Hepatocyte (in vitro differentiated cells): ENCODE measurements at regions not wholly inside any gene's neighbourhood (a gene's known extent, or its start where the extent isn't known, plus 50 kb on each side); places are given as distances from the start of the nearest gene placed in this dataset.
"Not testable (repeated sequence)": the region's sequence is repeated elsewhere in the genome, so short reads cannot be mapped to it uniquely, and the experiment has no call there.

Experiments
- DNase-seq: peaks from one replicate; pipeline ENCODE4 v3.0.0-alpha.2; 2016; ENCODE audit warnings: low spot score
- H2AFZ ChIP-seq: fragments of 200-600 bp; sonication (generic); 2 replicates; pipeline ENCODE4 v1.6.0; 2016; ENCODE audit warnings: antibody characterized with exemption, mild to moderate bottlenecking
- H3K27ac ChIP-seq: fragments of 200-600 bp; sonication (generic); 2 replicates; pipeline ENCODE4 v1.5.1; 2016; ENCODE audit warnings: mild to moderate bottlenecking
- H3K27me3 ChIP-seq: fragments of 200-600 bp; sonication (generic); 2 replicates; pipeline ENCODE4 v1.6.1; 2016
- H3K36me3 ChIP-seq: fragments of 200-600 bp; sonication (generic); replicated peaks from 2 replicates; pipeline ENCODE4 v1.5.1; 2016; ENCODE audit warnings: low read depth; ENCODE audit not compliant: insufficient read depth
- H3K4me1 ChIP-seq: fragments of 200-600 bp; sonication (generic); 2 replicates; pipeline ENCODE4 v1.5.1; 2016; ENCODE audit warnings: mild to moderate bottlenecking, moderate library complexity; ENCODE audit not compliant: insufficient read depth
- H3K4me2 ChIP-seq: fragments of 200-600 bp; sonication (generic); 2 replicates; pipeline ENCODE4 v1.6.0; 2016
- H3K4me3 ChIP-seq: fragments of 200-600 bp; sonication (generic); 2 replicates; pipeline ENCODE4 v1.5.1; 2016; ENCODE audit warnings: mild to moderate bottlenecking
- H3K79me2 ChIP-seq: fragments of 200-600 bp; sonication (generic); 2 replicates; pipeline ENCODE4 v1.6.0; 2017; ENCODE audit warnings: mild to moderate bottlenecking
- H3K9me2 ChIP-seq: fragments of 200-600 bp; sonication (generic); replicated peaks from 2 replicates; pipeline ENCODE4 v1.6.0; 2017; ENCODE audit warnings: mild to moderate bottlenecking; ENCODE audit not compliant: insufficient read depth
- H3K9me3 ChIP-seq: fragments of 200-600 bp; sonication (generic); 2 replicates; pipeline ENCODE4 v1.5.1; 2016; ENCODE audit warnings: low read depth, mild to moderate bottlenecking
- H4K20me1 ChIP-seq: fragments of 200-600 bp; sonication (generic); 2 replicates; pipeline ENCODE4 v1.6.0; 2016; ENCODE audit warnings: mild to moderate bottlenecking; ENCODE audit not compliant: insufficient read depth, poor library complexity, severe bottlenecking
- EZH2 ChIP-seq: fragments of 200-600 bp; sonication (generic); IDR thresholded peaks from 2 replicates; pipeline ENCODE4 v1.6.1; 2016; ENCODE audit warnings: antibody characterized with exemption, mild to moderate bottlenecking, borderline replicate concordance
- EZH2phosphoT487 ChIP-seq: fragments of 200-600 bp; sonication (generic); IDR thresholded peaks from one replicate; pipeline ENCODE4 v1.6.1; 2018; ENCODE audit warnings: antibody characterized with exemption, mild to moderate bottlenecking, low read depth, moderate library complexity; ENCODE audit not compliant: unreplicated experiment, severe bottlenecking
- WGBS: methylation state at CpG from one replicate; pipeline ENCODE4 v1.1.6; 2016; ENCODE audit warnings: low lambda C conversion rate; ENCODE audit errors: missing lambda C conversion rate; 5-methylcytosine and 5-hydroxymethylcytosine counted together
- TF ChIP-seq, protein P1 (sequence below): fragments of 200-600 bp; sonication (generic); IDR thresholded peaks from 2 replicates; pipeline ENCODE4 v1.5.1; 2016; ENCODE audit warnings: antibody characterized with exemption, mild to moderate bottlenecking; ENCODE audit not compliant: poor library complexity

DNA sequence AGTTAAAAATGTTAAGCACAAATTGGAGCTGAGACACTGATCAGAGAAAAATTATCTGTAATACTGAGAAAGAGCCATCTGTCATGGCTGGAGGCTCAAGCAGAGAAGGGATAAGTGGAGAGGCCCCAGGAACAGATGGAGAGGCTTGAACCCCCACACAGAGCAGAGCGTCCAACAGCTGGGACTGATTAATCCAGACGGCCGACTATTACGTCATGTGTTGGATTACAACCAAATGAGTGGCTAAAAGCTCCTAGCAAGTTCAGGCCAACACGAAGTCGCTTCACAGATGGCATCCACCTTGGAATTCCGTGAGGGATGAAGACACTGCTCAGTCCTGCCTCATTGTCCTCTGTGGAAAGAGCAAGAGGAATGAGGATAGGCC lies 57.7 kb upstream of the ATXN3L start:
- H2AFZ ChIP-seq, result no peak overlapping the region
- no peaks in the 10 kb centered on the region for H3K27me3 ChIP-seq
- no peaks in the 10 kb centered on the region for H3K9me2 ChIP-seq
- peak overlapping the region; percentile 84 for H3K27ac ChIP-seq
- H3K79me2 ChIP-seq, result no peaks in the 10 kb centered on the region
- WGBS, result 64% methylated on average over 7 of the region's 7 CpGs
- H3K4me3 ChIP-seq, result no peak overlapping the region
- H3K4me1 ChIP-seq, result peaks cover 13% of the 10 kb centered on the region
- H4K20me1 ChIP-seq, result no peaks in the 10 kb centered on the region
- no peaks in the 10 kb centered on the region for H3K36me3 ChIP-seq
- H3K4me2 ChIP-seq, result peak overlapping the region; percentile 61
- peak; percentile 46 for DNase-seq
- H3K9me3 ChIP-seq, result no peaks in the 10 kb centered on the region
- TF ChIP-seq, protein P1, sequence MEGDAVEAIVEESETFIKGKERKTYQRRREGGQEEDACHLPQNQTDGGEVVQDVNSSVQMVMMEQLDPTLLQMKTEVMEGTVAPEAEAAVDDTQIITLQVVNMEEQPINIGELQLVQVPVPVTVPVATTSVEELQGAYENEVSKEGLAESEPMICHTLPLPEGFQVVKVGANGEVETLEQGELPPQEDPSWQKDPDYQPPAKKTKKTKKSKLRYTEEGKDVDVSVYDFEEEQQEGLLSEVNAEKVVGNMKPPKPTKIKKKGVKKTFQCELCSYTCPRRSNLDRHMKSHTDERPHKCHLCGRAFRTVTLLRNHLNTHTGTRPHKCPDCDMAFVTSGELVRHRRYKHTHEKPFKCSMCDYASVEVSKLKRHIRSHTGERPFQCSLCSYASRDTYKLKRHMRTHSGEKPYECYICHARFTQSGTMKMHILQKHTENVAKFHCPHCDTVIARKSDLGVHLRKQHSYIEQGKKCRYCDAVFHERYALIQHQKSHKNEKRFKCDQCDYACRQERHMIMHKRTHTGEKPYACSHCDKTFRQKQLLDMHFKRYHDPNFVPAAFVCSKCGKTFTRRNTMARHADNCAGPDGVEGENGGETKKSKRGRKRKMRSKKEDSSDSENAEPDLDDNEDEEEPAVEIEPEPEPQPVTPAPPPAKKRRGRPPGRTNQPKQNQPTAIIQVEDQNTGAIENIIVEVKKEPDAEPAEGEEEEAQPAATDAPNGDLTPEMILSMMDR, result no peak
- no peak for TF ChIP-seq EZH2phosphoT487
- no peak for TF ChIP-seq EZH2

DNA sequence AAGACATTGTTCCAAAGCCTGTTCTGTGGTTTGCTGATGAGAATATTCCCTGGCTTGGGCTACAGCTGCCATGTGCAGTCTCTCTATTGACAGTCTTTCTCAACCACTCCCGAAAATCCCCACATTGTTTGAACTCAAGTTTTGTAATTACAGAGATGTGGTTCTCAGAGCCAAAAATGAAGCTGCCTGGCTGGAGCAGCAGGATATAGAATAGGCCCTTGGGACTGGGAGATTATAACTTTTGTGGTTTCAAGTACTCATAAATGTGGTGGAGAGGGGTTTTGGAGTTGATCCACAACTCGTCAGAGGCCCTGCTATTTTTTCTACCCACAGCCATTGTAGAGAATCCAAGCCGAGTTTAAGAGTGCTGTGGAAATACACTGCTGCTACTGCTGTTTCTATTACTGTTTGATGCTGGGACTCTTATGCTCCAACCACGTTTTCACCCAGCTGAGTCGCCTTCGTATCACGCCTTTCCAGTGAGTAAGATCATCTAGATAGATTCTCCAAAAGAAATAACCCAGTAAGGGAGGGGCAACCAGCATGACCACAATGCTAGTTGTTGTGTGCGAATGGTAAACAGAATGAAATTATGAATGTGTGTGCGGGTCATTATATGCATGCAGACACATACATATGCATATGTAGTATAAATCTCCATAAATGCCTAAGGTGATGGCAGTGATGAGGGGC lies 57.1 kb upstream of the ATXN3L start:
- Histone ChIP-seq H3K9me3 (no peaks in the 10 kb centered on the region), H3K36me3 (no peaks in the 10 kb centered on the region), H3K4me2 (peak overlapping the region; percentile 61), H3K4me3 (no peak overlapping the region), H3K27me3 (no peaks in the 10 kb centered on the region), H2AFZ (no peak overlapping the region), H3K27ac (peak overlapping the region; percentile 84), H3K79me2 (no peaks in the 10 kb centered on the region), H3K9me2 (no peaks in the 10 kb centered on the region), H3K4me1 (peaks cover 13% of the 10 kb centered on the region), H4K20me1 (no peaks in the 10 kb centered on the region)
- WGBS, result 61% methylated on average over 9 of the region's 9 CpGs
- peak; percentile 72 for DNase-seq
- TF ChIP-seq EZH2phosphoT487, result peak; percentile 43
- TF ChIP-seq EZH2, result no peak

DNA sequence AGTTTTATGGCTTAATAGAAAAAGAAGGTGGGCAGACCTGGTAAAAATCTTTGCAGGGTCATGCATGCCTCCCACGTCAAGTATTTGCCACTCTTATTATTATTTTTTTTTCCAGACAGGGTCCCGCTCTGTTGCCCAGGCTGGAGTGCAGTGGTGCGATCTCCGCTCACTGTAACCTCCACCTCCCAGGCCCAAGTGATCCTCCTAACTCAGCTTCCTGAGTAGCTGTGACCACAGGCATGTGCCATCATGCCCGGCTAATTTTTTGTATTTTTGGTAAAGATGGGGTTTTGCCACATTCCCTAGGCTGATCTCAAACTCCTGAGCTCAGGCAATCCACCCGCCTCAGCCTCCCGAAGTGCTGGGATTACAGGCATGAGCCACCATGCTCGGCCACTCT lies 55.7 kb upstream of the ATXN3L start:
- not testable (repeated sequence) for DNase-seq, H3K27ac ChIP-seq, H2AFZ ChIP-seq, H3K9me3 ChIP-seq, H3K4me3 ChIP-seq, H4K20me1 ChIP-seq, H3K9me2 ChIP-seq, H3K79me2 ChIP-seq, H3K4me2 ChIP-seq, H3K36me3 ChIP-seq, H3K27me3 ChIP-seq
- H3K4me1 ChIP-seq, result peaks cover 13% of the 10 kb centered on the region
- 90% methylated on average over 8 of the region's 8 CpGs for WGBS

DNA sequence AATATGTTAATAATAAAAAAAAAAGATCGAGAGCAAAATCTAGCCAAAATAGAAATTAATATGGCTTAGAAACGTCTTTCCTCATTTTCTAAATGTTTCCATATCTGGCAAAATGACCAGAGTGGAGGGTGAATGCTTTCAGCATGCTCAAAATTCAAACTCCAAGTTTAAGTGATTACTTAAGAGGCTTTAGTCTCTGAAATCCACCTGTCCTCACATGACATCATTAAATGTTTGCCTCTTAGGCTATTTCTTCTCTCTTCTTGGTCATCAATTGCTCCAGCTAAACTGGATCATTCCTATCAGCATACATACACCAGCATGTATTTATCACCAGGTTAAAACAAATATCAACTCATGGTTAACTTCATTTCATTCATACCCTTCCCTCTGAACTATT lies 54.5 kb upstream of the ATXN3L start:
- Histone ChIP-seq H3K9me2 (no peaks in the 10 kb centered on the region), H3K9me3 (no peaks in the 10 kb centered on the region), H3K36me3 (no peaks in the 10 kb centered on the region), H3K4me2 (no peak overlapping the region), H3K79me2 (no peaks in the 10 kb centered on the region), H3K4me1 (peaks cover 13% of the 10 kb centered on the region), H4K20me1 (no peaks in the 10 kb centered on the region), H3K27ac (no peak overlapping the region), H3K4me3 (no peak overlapping the region), H2AFZ (no peak overlapping the region), H3K27me3 (no peaks in the 10 kb centered on the region)
- WGBS, result 89% methylated on average over 2 of the region's 2 CpGs
- DNase-seq, result no peak
- TF ChIP-seq, protein P1, result no peak
- TF ChIP-seq EZH2phosphoT487, result no peak
- no peak for TF ChIP-seq EZH2
